CD4-positive, alpha-beta T cell treated with Interleukin-1 beta for 1 hour (primary cell): ENCODE measurements at regions not wholly inside any gene's neighbourhood (a gene's known extent, or its start where the extent isn't known, plus 50 kb on each side); places are given as distances from the start of the nearest gene placed in this dataset.
A peak's percentile ranks its signal among the peaks of the same experiment; 100 is the strongest.
"Not testable (repeated sequence)": the region's sequence is repeated elsewhere in the genome, so short reads cannot be mapped to it uniquely, and the experiment has no call there.

Experiments used
- DNase-seq, 2 donors: peaks; one replicate each; pipeline ENCODE4 v3.0.0-alpha.2; 2020 to 2022

GRCh38 chr1:70827030-70827429, 220.6 kb downstream of the PTGER3 start:
- no peak for DNase-seq

DNA sequence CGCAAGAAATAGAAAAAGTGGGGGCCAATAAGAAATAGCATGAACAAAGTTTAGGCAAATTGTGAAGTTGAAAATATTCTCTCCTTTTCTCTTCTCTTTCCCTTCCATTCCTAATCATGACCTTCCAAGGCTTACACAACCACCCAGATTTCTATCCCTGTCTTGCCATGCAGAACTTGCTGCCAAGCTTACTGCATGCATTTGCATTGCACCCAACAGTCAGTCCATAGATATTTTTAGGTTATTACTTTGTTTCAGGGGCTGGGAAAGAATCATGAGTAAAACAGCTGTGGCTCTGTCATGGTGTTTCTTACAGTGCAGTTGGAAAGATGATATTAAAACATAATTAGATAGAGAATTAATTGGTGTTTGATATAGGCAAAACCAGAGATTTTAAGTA, 219.4 kb downstream of the PTGER3 start:
- DNase-seq: no peak

DNA sequence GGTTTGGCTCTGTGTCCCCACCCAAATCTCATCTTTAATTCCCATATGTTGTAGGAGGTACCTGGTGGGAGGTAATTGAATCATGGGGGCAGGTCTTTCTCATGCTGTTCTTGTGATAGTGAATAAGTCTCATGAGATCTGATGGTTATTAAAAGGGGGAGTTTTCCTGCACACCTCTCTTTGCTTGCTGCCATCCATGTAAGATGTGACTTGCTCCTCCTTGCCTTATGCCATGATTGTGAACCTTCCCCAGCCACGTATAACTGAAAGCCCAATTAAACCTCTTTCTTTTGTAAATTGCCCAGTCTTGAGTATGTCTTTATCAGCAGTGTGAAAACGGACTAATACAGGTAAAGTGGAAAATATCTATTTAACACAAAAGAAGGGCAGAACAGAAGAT, 213.3 kb downstream of the PTGER3 start:
- DNase-seq: not testable (repeated sequence)

GRCh38 chr1:70836456-70836855, 211.2 kb downstream of the PTGER3 start:
- DNase-seq: no peak

DNA sequence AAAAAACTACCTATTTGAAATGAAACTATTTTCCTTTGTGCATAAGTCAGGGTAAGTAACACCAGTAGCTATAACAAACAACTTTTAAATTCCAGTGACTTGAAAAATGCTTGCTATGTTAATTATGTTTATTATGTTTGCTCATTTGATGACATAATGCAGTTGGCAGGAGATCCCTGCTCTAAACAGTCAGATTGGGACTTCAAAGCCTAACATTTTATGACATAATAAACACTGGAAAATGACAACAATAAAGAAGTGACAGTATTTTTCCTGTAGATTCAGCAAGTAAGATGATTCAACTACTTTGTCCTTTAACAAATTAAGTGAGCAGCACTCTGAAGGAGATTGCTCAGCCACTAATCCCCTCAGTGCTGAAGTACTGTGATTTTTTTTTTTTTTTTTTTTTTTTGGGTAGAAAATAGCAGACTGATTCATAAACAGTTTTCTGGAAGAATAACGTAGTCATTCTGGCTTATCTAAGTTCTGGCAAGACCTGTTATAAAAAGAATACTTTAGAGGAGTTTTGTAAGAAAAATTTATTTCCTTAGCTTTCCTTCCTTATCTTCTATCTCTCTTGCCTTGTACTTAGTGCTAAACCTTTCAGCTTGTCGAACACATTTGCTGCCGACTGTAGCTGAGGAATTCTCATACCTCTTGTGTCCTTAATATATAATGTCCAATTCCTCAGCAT, 207.2 kb downstream of the PTGER3 start:
- no peak for DNase-seq

GRCh38 chr1:70842562-70842961, 205.1 kb downstream of the PTGER3 start:
- DNase-seq: no peak

GRCh38 chr1:70843452-70843851, 204.2 kb downstream of the PTGER3 start:
- no peak for DNase-seq

- no peak for DNase-seq
These were observed 200.6 kb downstream of the PTGER3 start for GRCh38 chr1:70847013-70847412.

GRCh38 chr1:70855203-70855602, 192.4 kb downstream of the PTGER3 start:
- no peak for DNase-seq

DNA sequence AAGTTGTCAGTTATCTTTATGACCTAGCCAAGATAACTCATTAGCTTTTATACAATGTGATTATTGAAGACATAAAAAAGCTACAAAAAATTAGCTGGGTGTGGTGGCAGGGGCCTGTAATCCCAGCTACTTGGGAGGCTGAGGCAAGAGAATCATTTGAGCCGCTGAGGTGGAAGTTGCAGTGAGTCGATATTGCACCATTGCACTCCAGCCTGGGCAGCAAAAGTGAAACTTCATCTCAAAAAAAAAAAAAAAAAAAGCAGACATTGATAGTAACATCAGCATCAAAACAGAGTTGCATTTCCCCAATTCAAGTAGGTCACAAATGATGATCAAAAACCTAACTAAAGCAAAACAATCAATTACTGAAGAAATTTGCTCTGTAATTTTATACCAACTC, 191.4 kb downstream of the PTGER3 start:
- DNase-seq: no peak

DNA sequence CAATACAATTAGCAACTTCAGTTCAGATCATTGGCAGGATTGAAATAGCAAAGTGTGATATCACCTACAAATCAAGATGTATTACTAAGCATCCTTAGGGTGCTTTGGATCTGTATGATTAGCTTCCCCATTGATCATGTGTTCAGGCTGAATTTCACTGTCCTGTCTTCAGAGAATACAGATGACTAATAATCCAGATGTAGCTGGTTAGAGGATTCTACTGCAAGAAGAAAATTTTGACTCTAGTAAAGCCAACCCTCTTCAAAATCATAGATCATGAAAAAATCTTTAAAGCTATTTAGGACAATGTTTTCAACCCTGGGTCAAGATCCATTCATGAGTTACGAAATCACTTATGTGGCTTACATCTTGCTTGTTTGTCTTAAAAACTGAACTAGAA, 184.4 kb downstream of the PTGER3 start:
- DNase-seq: no peak

GRCh38 chr1:70864302-70864701, 183.3 kb downstream of the PTGER3 start:
- no peak for DNase-seq

DNA sequence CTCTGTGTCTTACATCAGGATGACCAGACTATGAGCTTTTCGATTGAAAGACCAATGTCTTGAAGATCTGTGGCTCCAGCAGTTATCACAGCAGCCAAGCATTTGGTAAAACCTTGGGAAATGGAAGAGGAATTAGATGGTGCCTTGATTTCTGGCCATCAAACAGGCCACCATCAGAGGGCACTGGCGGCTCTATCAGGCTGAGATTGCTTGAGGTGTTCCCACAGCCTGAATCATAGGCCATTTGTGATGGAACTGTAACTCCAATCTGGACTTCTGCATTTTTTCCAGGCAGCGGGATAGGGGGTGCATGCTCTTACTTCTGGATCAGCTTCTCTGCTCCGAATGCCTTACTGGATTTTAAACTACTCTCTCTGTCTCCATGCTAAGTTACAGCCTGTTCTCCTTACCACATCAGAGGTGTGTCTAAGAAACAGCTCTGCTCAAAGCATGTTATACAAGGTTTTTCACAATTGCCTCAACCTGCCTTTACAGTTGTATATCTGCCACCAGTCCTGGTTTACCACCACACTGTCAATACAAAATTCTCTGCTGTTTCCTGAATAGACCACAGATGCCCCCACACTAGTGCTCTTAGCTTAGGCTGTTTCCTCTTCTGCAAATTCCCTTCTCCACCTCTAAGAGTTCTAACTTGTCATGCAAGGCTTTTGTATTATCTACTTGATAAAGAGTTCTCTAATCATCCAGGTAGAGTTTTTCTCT, 180.9 kb downstream of the PTGER3 start:
- no peak for DNase-seq

GRCh38 chr1:70871790-70872189, 175.8 kb downstream of the PTGER3 start:
- DNase-seq: no peak

GRCh38 chr1:70874063-70874462, 173.6 kb downstream of the PTGER3 start:
- peak in 1 of 2 donors; percentile 8 for DNase-seq

- DNase-seq: no peak
These were observed 172.8 kb downstream of the PTGER3 start for GRCh38 chr1:70874818-70875217.

DNA sequence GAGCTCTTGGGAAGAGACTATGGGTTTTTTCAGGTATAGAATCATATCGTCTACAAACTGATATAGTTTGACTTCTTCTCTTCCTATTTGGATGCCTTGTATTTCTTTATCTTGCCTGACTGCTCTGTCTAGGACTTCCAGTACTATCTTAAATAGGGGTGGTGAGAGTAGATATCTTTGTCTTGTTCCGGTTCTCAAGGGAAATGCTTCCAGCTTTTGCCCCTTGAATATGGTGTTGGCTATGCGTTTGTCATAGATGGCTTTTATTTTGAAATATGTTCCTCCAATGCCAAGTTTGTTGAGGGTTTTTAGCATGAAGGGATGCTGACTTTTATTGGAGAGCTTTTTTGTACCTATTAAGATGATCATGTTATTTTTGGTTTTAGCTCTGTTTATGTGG, 170.3 kb downstream of the PTGER3 start:
- no peak for DNase-seq

DNA sequence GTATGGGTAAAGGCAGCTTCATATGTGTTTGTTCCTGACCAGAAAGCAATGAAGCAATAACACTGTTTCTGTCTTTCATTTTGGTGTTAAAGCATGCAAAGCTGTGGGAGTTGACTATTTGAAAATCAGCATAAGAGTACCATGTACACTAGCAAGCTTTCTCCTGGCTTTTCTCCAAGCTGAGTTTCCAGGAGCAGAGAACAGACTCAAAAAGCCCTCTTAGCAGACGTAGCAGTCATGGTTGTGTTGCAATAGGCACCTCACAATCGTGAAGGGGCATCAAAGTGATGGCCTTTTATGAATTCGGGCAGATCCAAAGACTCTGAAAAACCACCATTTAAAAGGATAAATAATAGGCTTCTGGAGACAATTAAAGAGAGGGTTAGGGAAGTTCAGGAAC, 159.7 kb downstream of the PTGER3 start:
- no peak for DNase-seq

DNA sequence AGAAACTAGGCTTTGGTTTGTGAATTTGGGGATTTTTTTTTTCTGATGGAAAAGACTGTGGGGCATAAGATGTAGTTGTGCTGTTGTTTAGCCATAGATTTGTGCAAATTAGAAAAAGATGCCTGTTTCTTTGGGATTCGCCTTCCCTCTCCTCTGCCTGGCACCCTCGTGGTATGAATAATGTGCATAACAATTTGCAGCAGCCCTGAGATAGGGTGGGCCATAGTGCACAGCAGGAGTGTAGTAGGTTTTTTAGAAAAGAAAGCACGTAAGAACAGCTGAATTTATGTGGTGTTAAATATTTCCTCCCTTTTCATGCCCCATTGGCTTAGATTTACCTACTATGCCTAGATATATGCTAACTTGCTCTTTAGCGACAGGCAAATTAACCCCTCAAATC, 158.9 kb downstream of the PTGER3 start:
- no peak for DNase-seq

GRCh38 chr1:70890408-70890807, 157.2 kb downstream of the PTGER3 start:
- DNase-seq: no peak

DNA sequence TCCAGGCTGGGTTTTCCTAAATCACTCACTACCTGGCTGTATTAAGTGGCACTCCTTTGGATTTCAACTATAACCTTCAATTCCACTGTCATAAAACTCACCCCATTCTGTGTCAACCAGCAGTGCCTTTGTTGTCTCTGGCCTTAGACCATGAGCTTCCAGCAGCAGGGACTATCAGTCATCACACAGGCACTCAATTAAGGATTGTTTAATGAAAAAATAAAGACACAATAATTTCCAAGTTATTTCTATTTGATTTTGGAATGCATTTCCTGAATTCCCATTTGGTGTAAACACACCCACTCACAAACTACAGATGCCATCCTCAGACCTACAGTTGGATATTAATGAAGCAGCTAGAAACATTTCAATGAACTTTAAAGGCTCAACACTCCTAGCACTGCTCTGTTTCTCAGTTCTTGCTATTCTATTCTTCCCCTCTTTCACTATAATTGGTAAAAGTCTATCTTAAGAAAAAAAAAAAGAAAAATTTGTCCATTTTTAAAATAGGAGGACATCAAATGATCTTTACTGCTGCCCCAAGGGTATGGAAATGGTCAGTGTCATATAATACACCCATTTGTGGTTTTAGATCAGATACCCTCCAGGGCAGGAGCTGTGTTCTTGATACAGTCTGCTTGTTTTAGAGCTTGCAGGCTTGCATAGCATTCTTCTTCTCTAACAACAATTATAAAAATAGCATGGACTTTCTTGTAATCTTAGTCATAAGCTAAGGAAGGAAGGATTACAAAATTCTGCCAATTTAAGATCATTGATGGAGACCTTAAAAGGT, 156.4 kb downstream of the PTGER3 start:
- DNase-seq: no peak

DNA sequence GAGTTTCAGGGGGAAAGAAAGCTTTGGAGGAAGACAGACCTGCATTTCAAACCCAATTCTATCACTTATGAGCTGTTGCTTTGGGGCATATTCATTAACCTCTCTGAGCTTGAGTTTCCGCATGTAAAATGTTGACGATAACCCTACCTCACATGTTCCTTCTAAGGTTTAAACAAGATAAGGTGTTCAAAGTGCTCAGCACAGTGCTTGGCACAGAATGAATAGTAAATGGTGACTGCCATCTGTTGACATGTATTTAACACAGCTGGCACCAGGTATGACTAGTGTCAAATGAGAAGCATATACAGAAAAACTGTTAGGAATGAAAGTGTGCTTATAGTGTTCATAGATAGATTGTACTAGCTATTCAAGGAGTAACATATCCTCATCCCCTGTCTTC, 155.5 kb downstream of the PTGER3 start:
- DNase-seq: no peak

GRCh38 chr1:70892930-70893329, 154.7 kb downstream of the PTGER3 start:
- DNase-seq: no peak

DNA sequence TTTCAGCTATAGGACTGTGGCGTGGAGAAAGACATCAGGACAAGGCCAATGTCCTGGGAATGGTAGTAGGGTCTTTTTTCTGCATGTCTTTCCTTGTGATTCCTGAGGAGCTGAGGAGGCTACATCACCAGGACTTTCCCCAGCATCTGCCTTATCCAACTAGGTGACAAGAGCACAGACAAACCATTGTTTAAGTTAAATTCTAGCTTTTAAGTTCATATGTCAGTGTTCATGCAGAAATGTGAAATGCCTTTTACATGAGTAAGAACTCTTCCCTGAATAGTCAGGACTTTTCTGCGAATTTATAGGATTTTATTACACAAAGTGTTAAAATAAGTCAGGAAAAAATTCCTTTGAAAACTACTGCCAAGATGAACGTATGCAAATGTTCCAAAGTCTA, 154.2 kb downstream of the PTGER3 start:
- DNase-seq: no peak
